ENCODE measurements at regions not wholly inside any gene's neighbourhood (a gene's known extent, or its start where the extent isn't known, plus 50 kb on each side); places are given as distances from the start of the nearest gene placed in this dataset.

DNA sequence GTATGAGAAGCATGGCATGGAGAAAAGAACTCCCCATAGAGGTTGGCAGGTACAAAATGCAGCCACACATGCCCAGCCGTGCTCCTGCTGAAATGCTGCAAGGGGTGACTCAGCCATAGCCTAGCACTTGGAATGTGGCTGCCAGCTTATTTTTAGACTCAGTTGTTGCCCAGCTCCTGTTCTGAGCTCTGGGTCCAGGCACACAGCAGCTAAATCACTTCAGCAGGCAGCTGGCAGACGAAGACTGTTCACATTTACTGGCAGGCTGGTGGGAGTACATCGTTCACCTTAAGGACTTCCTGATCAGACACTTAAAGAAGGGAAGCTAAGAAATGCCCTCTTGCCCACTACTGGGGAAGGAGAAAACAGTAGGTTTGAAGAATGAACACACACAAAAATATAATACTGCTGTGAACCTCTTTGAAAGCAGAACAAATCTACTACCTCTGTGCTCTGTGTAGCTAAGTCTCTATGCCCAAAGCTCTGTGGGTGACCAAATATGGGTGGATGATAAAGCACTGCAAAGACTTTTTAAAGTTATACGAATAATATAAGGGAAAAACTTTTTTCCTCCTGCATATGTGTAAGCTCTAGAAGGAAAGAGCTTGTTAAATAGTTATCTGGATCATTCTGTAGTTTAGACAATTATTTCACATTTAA is 146.1 kb downstream of the LNPK start (continued):
- TF ChIP-seq, protein P1, sequence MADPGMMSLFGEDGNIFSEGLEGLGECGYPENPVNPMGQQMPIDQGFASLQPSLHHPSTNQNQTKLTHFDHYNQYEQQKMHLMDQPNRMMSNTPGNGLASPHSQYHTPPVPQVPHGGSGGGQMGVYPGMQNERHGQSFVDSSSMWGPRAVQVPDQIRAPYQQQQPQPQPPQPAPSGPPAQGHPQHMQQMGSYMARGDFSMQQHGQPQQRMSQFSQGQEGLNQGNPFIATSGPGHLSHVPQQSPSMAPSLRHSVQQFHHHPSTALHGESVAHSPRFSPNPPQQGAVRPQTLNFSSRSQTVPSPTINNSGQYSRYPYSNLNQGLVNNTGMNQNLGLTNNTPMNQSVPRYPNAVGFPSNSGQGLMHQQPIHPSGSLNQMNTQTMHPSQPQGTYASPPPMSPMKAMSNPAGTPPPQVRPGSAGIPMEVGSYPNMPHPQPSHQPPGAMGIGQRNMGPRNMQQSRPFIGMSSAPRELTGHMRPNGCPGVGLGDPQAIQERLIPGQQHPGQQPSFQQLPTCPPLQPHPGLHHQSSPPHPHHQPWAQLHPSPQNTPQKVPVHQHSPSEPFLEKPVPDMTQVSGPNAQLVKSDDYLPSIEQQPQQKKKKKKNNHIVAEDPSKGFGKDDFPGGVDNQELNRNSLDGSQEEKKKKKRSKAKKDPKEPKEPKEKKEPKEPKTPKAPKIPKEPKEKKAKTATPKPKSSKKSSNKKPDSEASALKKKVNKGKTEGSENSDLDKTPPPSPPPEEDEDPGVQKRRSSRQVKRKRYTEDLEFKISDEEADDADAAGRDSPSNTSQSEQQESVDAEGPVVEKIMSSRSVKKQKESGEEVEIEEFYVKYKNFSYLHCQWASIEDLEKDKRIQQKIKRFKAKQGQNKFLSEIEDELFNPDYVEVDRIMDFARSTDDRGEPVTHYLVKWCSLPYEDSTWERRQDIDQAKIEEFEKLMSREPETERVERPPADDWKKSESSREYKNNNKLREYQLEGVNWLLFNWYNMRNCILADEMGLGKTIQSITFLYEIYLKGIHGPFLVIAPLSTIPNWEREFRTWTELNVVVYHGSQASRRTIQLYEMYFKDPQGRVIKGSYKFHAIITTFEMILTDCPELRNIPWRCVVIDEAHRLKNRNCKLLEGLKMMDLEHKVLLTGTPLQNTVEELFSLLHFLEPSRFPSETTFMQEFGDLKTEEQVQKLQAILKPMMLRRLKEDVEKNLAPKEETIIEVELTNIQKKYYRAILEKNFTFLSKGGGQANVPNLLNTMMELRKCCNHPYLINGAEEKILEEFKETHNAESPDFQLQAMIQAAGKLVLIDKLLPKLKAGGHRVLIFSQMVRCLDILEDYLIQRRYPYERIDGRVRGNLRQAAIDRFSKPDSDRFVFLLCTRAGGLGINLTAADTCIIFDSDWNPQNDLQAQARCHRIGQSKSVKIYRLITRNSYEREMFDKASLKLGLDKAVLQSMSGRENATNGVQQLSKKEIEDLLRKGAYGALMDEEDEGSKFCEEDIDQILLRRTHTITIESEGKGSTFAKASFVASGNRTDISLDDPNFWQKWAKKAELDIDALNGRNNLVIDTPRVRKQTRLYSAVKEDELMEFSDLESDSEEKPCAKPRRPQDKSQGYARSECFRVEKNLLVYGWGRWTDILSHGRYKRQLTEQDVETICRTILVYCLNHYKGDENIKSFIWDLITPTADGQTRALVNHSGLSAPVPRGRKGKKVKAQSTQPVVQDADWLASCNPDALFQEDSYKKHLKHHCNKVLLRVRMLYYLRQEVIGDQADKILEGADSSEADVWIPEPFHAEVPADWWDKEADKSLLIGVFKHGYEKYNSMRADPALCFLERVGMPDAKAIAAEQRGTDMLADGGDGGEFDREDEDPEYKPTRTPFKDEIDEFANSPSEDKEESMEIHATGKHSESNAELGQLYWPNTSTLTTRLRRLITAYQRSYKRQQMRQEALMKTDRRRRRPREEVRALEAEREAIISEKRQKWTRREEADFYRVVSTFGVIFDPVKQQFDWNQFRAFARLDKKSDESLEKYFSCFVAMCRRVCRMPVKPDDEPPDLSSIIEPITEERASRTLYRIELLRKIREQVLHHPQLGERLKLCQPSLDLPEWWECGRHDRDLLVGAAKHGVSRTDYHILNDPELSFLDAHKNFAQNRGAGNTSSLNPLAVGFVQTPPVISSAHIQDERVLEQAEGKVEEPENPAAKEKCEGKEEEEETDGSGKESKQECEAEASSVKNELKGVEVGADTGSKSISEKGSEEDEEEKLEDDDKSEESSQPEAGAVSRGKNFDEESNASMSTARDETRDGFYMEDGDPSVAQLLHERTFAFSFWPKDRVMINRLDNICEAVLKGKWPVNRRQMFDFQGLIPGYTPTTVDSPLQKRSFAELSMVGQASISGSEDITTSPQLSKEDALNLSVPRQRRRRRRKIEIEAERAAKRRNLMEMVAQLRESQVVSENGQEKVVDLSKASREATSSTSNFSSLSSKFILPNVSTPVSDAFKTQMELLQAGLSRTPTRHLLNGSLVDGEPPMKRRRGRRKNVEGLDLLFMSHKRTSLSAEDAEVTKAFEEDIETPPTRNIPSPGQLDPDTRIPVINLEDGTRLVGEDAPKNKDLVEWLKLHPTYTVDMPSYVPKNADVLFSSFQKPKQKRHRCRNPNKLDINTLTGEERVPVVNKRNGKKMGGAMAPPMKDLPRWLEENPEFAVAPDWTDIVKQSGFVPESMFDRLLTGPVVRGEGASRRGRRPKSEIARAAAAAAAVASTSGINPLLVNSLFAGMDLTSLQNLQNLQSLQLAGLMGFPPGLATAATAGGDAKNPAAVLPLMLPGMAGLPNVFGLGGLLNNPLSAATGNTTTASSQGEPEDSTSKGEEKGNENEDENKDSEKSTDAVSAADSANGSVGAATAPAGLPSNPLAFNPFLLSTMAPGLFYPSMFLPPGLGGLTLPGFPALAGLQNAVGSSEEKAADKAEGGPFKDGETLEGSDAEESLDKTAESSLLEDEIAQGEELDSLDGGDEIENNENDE (IDR thresholded peaks at IDR 0.05; ENCODE audit: insufficient replicate concordance, low read length): no peak
- TF ChIP-seq E2F6 (IDR thresholded peaks at IDR 0.05): no peak
- TF ChIP-seq EGR1 (IDR thresholded peaks at IDR 0.05; ENCODE audit: borderline replicate concordance, low read depth, low read length): no peak

Measured in H1 (cell line).